ENCODE measurements at regions not wholly inside any gene's neighbourhood (a gene's known extent, or its start where the extent isn't known, plus 50 kb on each side); places are given as distances from the start of the nearest gene placed in this dataset.

DNA sequence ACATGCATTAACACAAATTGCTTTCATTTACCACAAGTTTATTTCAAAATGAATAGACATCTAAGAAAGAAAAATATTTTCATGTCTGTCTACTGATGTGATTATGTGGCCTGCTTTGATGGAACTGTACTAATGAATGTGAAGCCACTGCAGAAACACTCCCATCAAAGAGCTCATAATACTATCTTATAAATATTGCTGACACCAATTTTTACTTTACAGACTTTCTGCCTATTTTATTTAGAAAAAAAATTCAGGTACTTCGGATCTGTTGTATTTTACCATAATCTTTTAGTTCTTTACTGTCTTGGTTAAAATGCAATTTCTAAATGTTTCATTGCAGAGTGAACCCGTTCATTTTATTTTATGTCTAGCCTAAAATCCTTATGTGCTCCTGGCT is 281.9 kb downstream of the ICE1 start:
- TF ChIP-seq, protein P1, sequence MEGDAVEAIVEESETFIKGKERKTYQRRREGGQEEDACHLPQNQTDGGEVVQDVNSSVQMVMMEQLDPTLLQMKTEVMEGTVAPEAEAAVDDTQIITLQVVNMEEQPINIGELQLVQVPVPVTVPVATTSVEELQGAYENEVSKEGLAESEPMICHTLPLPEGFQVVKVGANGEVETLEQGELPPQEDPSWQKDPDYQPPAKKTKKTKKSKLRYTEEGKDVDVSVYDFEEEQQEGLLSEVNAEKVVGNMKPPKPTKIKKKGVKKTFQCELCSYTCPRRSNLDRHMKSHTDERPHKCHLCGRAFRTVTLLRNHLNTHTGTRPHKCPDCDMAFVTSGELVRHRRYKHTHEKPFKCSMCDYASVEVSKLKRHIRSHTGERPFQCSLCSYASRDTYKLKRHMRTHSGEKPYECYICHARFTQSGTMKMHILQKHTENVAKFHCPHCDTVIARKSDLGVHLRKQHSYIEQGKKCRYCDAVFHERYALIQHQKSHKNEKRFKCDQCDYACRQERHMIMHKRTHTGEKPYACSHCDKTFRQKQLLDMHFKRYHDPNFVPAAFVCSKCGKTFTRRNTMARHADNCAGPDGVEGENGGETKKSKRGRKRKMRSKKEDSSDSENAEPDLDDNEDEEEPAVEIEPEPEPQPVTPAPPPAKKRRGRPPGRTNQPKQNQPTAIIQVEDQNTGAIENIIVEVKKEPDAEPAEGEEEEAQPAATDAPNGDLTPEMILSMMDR (IDR thresholded peaks at IDR 0.05) = no peak
- no peak for TF ChIP-seq POLR2A (IDR thresholded peaks at IDR 0.05)
